RPMI7951 (cell line): ENCODE measurements at regions not wholly inside any gene's neighbourhood (a gene's known extent, or its start where the extent isn't known, plus 50 kb on each side); places are given as distances from the start of the nearest gene placed in this dataset.

Source experiments
- DNase-seq: peaks from one replicate; pipeline ENCODE4 v3.0.0-alpha.2; 2012; ENCODE audit warnings: low read depth

- DNase-seq = no peak
Observed at GRCh38 chr2:220894069-220894468, 678.0 kb downstream of the EPHA4 start.

GRCh38 chr2:220899492-220899891 lies 672.6 kb downstream of the EPHA4 start:
- DNase-seq = no peak

GRCh38 chr2:220904015-220904414 lies 668.1 kb downstream of the EPHA4 start:
- no peak for DNase-seq

GRCh38 chr2:220913384-220913783 lies 658.7 kb downstream of the EPHA4 start:
- no peak for DNase-seq

- no peak for DNase-seq
Observed at GRCh38 chr2:220915092-220915623, 656.9 kb downstream of the EPHA4 start.

GRCh38 chr2:220916931-220917330 lies 655.2 kb downstream of the EPHA4 start:
- no peak for DNase-seq

GRCh38 chr2:220930271-220931076 lies 641.6 kb downstream of the EPHA4 start:
- no peak for DNase-seq

GRCh38 chr2:220931491-220931890 lies 640.6 kb downstream of the EPHA4 start:
- no peak for DNase-seq

- no peak for DNase-seq
Observed at GRCh38 chr2:220932041-220932440, 640.1 kb downstream of the EPHA4 start.

- no peak for DNase-seq
Observed at GRCh38 chr2:220935789-220936321, 636.2 kb downstream of the EPHA4 start.

- no peak for DNase-seq
Observed at GRCh38 chr2:220936641-220937197, 635.4 kb downstream of the EPHA4 start.

GRCh38 chr2:220937245-220937644 lies 634.9 kb downstream of the EPHA4 start:
- no peak for DNase-seq

- no peak for DNase-seq
Observed at GRCh38 chr2:220940646-220941045, 631.5 kb downstream of the EPHA4 start.

GRCh38 chr2:220941683-220942082 lies 630.4 kb downstream of the EPHA4 start:
- no peak for DNase-seq

- DNase-seq = no peak
Observed at GRCh38 chr2:220946552-220946951, 625.6 kb downstream of the EPHA4 start.

- no peak for DNase-seq
Observed at GRCh38 chr2:220948579-220948978, 623.5 kb downstream of the EPHA4 start.

- DNase-seq = no peak
Observed at GRCh38 chr2:220949466-220949865, 622.6 kb downstream of the EPHA4 start.

- DNase-seq = no peak
Observed at GRCh38 chr2:220955776-220956175, 616.3 kb downstream of the EPHA4 start.

GRCh38 chr2:220956429-220956828 lies 615.7 kb downstream of the EPHA4 start:
- DNase-seq = no peak

GRCh38 chr2:220959391-220959802 lies 612.7 kb downstream of the EPHA4 start:
- no peak for DNase-seq

- no peak for DNase-seq
Observed at GRCh38 chr2:220961143-220961860, 610.8 kb downstream of the EPHA4 start.

- DNase-seq = no peak
Observed at GRCh38 chr2:220962556-220962955, 609.5 kb downstream of the EPHA4 start.
